ENCODE measurements at regions not wholly inside any gene's neighbourhood (a gene's known extent, or its start where the extent isn't known, plus 50 kb on each side); places are given as distances from the start of the nearest gene placed in this dataset.
"Not testable (repeated sequence)": the region's sequence is repeated elsewhere in the genome, so short reads cannot be mapped to it uniquely, and the experiment has no call there.

- no peak for TF ChIP-seq CTCF (IDR thresholded peaks at IDR 0.05; ENCODE audit: low read depth, low read length)
- Histone ChIP-seq H3K36me3 (no peaks in the 10 kb centered on the region), H3K27me3 (no peaks in the 10 kb centered on the region), H3K9me3 (ENCODE audit: low read depth) (no peaks in the 10 kb centered on the region), H3K27ac (no peak overlapping the region), H3K4me3 (no peak overlapping the region), H3K4me1 (ENCODE audit: low read depth) (no peaks in the 10 kb centered on the region)
- DNase-seq (ENCODE audit: low read depth in 1 of 2, low spot score in 1 of 2), result peak in 1 of 2 donors; percentile 10
These were observed 177.3 kb upstream of the MBL2 start for GRCh38 chr10:52949899-52950298.

- no peak for TF ChIP-seq CTCF (IDR thresholded peaks at IDR 0.05; ENCODE audit: low read depth, low read length)
- no peak for DNase-seq (ENCODE audit: low read depth in 1 of 2, low spot score in 1 of 2)
- Histone ChIP-seq H3K27ac (no peak overlapping the region), H3K27me3 (no peaks in the 10 kb centered on the region), H3K4me3 (no peak overlapping the region), H3K9me3 (ENCODE audit: low read depth) (no peaks in the 10 kb centered on the region), H3K36me3 (no peaks in the 10 kb centered on the region), H3K4me1 (ENCODE audit: low read depth) (no peaks in the 10 kb centered on the region)
These were observed 173.9 kb upstream of the MBL2 start for GRCh38 chr10:52946486-52946885.

GRCh38 chr10:52945521-52945920, 172.9 kb upstream of the MBL2 start:
- not testable (repeated sequence) for DNase-seq (ENCODE audit: low read depth in 1 of 2, low spot score in 1 of 2); H3K9me3 ChIP-seq (ENCODE audit: low read depth); H3K4me1 ChIP-seq (ENCODE audit: low read depth); H3K27me3 ChIP-seq; H3K27ac ChIP-seq; H3K4me3 ChIP-seq; H3K36me3 ChIP-seq

- no peak overlapping the region for H3K27ac ChIP-seq
These were observed 168.3 kb upstream of the MBL2 start for GRCh38 chr10:52940921-52941320.

GRCh38 chr10:52939894-52940293, 167.3 kb upstream of the MBL2 start:
- Histone ChIP-seq H3K9me3 (ENCODE audit: low read depth) (no peaks in the 10 kb centered on the region), H3K4me3 (no peak overlapping the region), H3K27me3 (no peaks in the 10 kb centered on the region), H3K4me1 (ENCODE audit: low read depth) (no peaks in the 10 kb centered on the region), H3K36me3 (no peaks in the 10 kb centered on the region), H3K27ac (no peak overlapping the region)
- TF ChIP-seq CTCF (IDR thresholded peaks at IDR 0.05; ENCODE audit: low read depth, low read length), result no peak
- no peak for DNase-seq (ENCODE audit: low read depth in 1 of 2, low spot score in 1 of 2)

More at GRCh38 chr10:52940921-52941320, 168.3 kb upstream of the MBL2 start:
- no peaks in the 10 kb centered on the region for H3K27me3 ChIP-seq
- no peak for DNase-seq (ENCODE audit: low read depth in 1 of 2, low spot score in 1 of 2)
- no peak overlapping the region for H3K4me3 ChIP-seq
- H3K36me3 ChIP-seq, result no peaks in the 10 kb centered on the region
- H3K4me1 ChIP-seq (ENCODE audit: low read depth), result no peaks in the 10 kb centered on the region
- no peaks in the 10 kb centered on the region for H3K9me3 ChIP-seq (ENCODE audit: low read depth)
- no peak for TF ChIP-seq CTCF (IDR thresholded peaks at IDR 0.05; ENCODE audit: low read depth, low read length)

GRCh38 chr10:52933748-52934147, 161.2 kb upstream of the MBL2 start:
- Histone ChIP-seq H3K4me1 (ENCODE audit: low read depth) (no peaks in the 10 kb centered on the region), H3K4me3 (no peak overlapping the region), H3K36me3 (no peaks in the 10 kb centered on the region), H3K27ac (no peak overlapping the region), H3K9me3 (ENCODE audit: low read depth) (no peaks in the 10 kb centered on the region), H3K27me3 (no peaks in the 10 kb centered on the region)
- DNase-seq (ENCODE audit: low read depth in 1 of 2, low spot score in 1 of 2), result no peak
- TF ChIP-seq CTCF (IDR thresholded peaks at IDR 0.05; ENCODE audit: low read depth, low read length), result no peak
